Fibroblast of lung (primary cell): ENCODE measurements at regions not wholly inside any gene's neighbourhood (a gene's known extent, or its start where the extent isn't known, plus 50 kb on each side); places are given as distances from the start of the nearest gene placed in this dataset.

ENCODE experiments used
- CTCF ChIP-seq, 2 donors: IDR thresholded peaks in 1 of 2; conservative IDR thresholded peaks in 1 of 2; 1 replicate in 1 of 2; 2 replicates in 1 of 2; pipeline ENCODE4 v1.5.1; 2011 to 2012; ENCODE audit warnings: low read length in 2 of 2, control low read depth in 1 of 2, inconsistent platforms in 1 of 2, low read depth in 1 of 2, mild to moderate bottlenecking in 1 of 2
- EZH2 ChIP-seq: IDR thresholded peaks from 2 replicates; pipeline ENCODE4 v1.5.1; 2012; ENCODE audit warnings: low read length, control low read depth, mild to moderate bottlenecking; ENCODE audit errors: missing control alignments

GRCh38 chr3:6180171-6180570 is 680.7 kb upstream of the GRM7 start:
- TF ChIP-seq CTCF (conservative IDR thresholded peaks at IDR 0.05 in 1 of 2, IDR thresholded peaks at IDR 0.05 in 1 of 2; ENCODE audit: low read depth in 1 of 2, low read length in 2 of 2), result no peak
- TF ChIP-seq EZH2, result no peak
